Fibroblast of upper back skin (primary cell): ENCODE measurements at regions not wholly inside any gene's neighbourhood (a gene's known extent, or its start where the extent isn't known, plus 50 kb on each side); places are given as distances from the start of the nearest gene placed in this dataset.
"Not testable (repeated sequence)": the region's sequence is repeated elsewhere in the genome, so short reads cannot be mapped to it uniquely, and the experiment has no call there.

ENCODE experiments used
- DNase-seq: peaks from one replicate; pipeline ENCODE4 v3.0.0-alpha.2; 2013

GRCh38 chr2:90238505-90239230, 1547.2 kb downstream of the RPIA start:
- not testable (repeated sequence) for DNase-seq

- not testable (repeated sequence) for DNase-seq
Observed at GRCh38 chr2:90239769-90240168, 1548.3 kb downstream of the RPIA start.

GRCh38 chr2:90244902-90245765, 1553.7 kb downstream of the RPIA start:
- DNase-seq, result not testable (repeated sequence)

GRCh38 chr2:90248400-90248799, 1556.9 kb downstream of the RPIA start:
- DNase-seq, result not testable (repeated sequence)

GRCh38 chr2:90250350-90250749, 1558.9 kb downstream of the RPIA start:
- not testable (repeated sequence) for DNase-seq

- DNase-seq, result not testable (repeated sequence)
Observed at GRCh38 chr2:90251576-90251975, 1560.1 kb downstream of the RPIA start.

- DNase-seq, result not testable (repeated sequence)
Observed at GRCh38 chr2:90253306-90253705, 1561.8 kb downstream of the RPIA start.

GRCh38 chr2:90266888-90267287, 1575.4 kb downstream of the RPIA start:
- not testable (repeated sequence) for DNase-seq

- DNase-seq, result not testable (repeated sequence)
Observed at GRCh38 chr2:90287751-90288150, 1596.3 kb downstream of the RPIA start.

- not testable (repeated sequence) for DNase-seq
Observed at GRCh38 chr2:90288396-90288795, 1596.9 kb downstream of the RPIA start.

GRCh38 chr2:90289291-90289980, 1598.0 kb downstream of the RPIA start:
- DNase-seq, result not testable (repeated sequence)

- DNase-seq, result not testable (repeated sequence)
Observed at GRCh38 chr2:90290701-90291100, 1599.2 kb downstream of the RPIA start.

GRCh38 chr2:90291168-90291883, 1599.9 kb downstream of the RPIA start:
- not testable (repeated sequence) for DNase-seq

- not testable (repeated sequence) for DNase-seq
Observed at GRCh38 chr2:90291934-90292333, 1600.5 kb downstream of the RPIA start.

GRCh38 chr2:90292451-90292850, 1601.0 kb downstream of the RPIA start:
- DNase-seq, result not testable (repeated sequence)

GRCh38 chr2:90293224-90293623, 1601.8 kb downstream of the RPIA start:
- DNase-seq, result not testable (repeated sequence)

GRCh38 chr2:90293806-90294205, 1602.3 kb downstream of the RPIA start:
- DNase-seq, result not testable (repeated sequence)

GRCh38 chr2:90295036-90295750, 1603.7 kb downstream of the RPIA start:
- DNase-seq, result not testable (repeated sequence)

GRCh38 chr2:90296484-90296777, 1605.0 kb downstream of the RPIA start:
- DNase-seq, result not testable (repeated sequence)

GRCh38 chr2:90297701-90298100, 1606.2 kb downstream of the RPIA start:
- not testable (repeated sequence) for DNase-seq

- not testable (repeated sequence) for DNase-seq
Observed at GRCh38 chr2:90298126-90298755, 1606.8 kb downstream of the RPIA start.
